ENCODE measurements at regions not wholly inside any gene's neighbourhood (a gene's known extent, or its start where the extent isn't known, plus 50 kb on each side); places are given as distances from the start of the nearest gene placed in this dataset.

DNA sequence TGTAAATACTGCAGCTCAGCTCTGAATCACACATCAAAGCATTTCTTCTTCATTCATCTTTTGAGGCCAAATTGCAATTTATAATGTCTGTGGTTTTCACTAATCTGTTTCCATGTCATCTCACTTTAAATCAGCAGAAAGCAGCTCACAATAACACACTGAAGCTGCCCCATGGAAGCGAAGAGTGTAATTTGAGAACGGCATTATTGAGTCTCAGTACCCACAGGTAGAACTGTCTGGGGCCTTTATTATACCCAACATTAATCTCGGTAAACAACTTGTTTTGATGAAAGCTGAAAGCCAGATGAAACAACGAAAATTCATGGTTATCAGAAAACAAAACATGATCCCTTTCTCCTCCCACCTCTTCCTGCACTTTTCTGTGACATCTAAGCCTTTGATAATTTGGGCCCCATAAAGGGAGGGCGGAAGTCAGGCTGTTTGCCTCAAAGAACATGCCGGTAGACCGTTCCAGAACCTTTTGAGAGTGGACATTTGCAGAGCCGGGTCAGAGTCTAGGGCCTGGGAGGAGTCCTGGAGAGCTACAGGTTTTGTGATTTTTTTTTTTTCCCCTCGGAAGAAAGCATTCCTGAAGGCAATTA, 68.2 kb upstream of the SESN3 start:
- TF ChIP-seq, protein P1, sequence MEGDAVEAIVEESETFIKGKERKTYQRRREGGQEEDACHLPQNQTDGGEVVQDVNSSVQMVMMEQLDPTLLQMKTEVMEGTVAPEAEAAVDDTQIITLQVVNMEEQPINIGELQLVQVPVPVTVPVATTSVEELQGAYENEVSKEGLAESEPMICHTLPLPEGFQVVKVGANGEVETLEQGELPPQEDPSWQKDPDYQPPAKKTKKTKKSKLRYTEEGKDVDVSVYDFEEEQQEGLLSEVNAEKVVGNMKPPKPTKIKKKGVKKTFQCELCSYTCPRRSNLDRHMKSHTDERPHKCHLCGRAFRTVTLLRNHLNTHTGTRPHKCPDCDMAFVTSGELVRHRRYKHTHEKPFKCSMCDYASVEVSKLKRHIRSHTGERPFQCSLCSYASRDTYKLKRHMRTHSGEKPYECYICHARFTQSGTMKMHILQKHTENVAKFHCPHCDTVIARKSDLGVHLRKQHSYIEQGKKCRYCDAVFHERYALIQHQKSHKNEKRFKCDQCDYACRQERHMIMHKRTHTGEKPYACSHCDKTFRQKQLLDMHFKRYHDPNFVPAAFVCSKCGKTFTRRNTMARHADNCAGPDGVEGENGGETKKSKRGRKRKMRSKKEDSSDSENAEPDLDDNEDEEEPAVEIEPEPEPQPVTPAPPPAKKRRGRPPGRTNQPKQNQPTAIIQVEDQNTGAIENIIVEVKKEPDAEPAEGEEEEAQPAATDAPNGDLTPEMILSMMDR (IDR thresholded peaks at IDR 0.05): no peak
- no peak for TF ChIP-seq ZFX (IDR thresholded peaks at IDR 0.05; ENCODE audit: borderline replicate concordance)
